Liver (tissue), 3 donors: ENCODE measurements at regions not wholly inside any gene's neighbourhood (a gene's known extent, or its start where the extent isn't known, plus 50 kb on each side); places are given as distances from the start of the nearest gene placed in this dataset.

Experiments used
- CTCF ChIP-seq: fragments of 150-350 bp; IDR thresholded peaks from 2 replicates; pipeline ENCODE4 v1.5.1; 2017; ENCODE audit warnings: improper control_type of control experiment, low read depth, low read length; ENCODE audit not compliant: missing input control
- EGR1 ChIP-seq, 2 donors: IDR thresholded peaks; 2 replicates each; pipeline ENCODE4 v1.6.1; 2016 to 2018; ENCODE audit warnings: antibody characterized with exemption in 2 of 2, low read depth in 2 of 2
- FOXA1 ChIP-seq: IDR thresholded peaks from 2 replicates; pipeline ENCODE4 v1.6.1; 2016; ENCODE audit warnings: antibody characterized with exemption
- ZBTB33 ChIP-seq: IDR thresholded peaks from 2 replicates; pipeline ENCODE4 v1.6.1; 2016; ENCODE audit warnings: antibody characterized with exemption
- donor health status: healthy.
- donor health status: healthy.

- TF ChIP-seq EGR1 (IDR thresholded peaks at IDR 0.05; ENCODE audit: low read depth in 2 of 2) (no peak), FOXA1 (no peak), CTCF (no peak), ZBTB33 (no peak)
These were observed 252.9 kb upstream of the KCNG1 start for GRCh38 chr20:51275826-51276225.
